ENCODE measurements at regions not wholly inside any gene's neighbourhood (a gene's known extent, or its start where the extent isn't known, plus 50 kb on each side); places are given as distances from the start of the nearest gene placed in this dataset.

- TF ChIP-seq ZBTB4 (CRISPR knock-in tag; IDR thresholded peaks at IDR 0.05): no peak
- no peak for TF ChIP-seq SUZ12 (IDR thresholded peaks at IDR 0.05; ENCODE audit: unreplicated experiment)
- TF ChIP-seq CTCF (IDR thresholded peaks at IDR 0.05 in 2 of 3, conservative IDR thresholded peaks at IDR 0.05 in 1 of 3; ENCODE audit: control insufficient read depth in 2 of 3, extremely low read depth in 1 of 3, insufficient read depth in 1 of 3, low read depth in 3 of 3, low read length in 3 of 3): no peak
- TF ChIP-seq EGR1 (IDR thresholded peaks at IDR 0.05; ENCODE audit: borderline replicate concordance in 1 of 2, low read depth in 2 of 2, low read length in 2 of 2): no peak
- no peak for TF ChIP-seq POLR2AphosphoS5 (IDR thresholded peaks at IDR 0.05; ENCODE audit: low read length)
Measured at GRCh38 chr10:57661206-57661605, 606.5 kb downstream of the IPMK start.

Measured in GM12878 (cell line).